ENCODE measurements at regions not wholly inside any gene's neighbourhood (a gene's known extent, or its start where the extent isn't known, plus 50 kb on each side); places are given as distances from the start of the nearest gene placed in this dataset.

DNA sequence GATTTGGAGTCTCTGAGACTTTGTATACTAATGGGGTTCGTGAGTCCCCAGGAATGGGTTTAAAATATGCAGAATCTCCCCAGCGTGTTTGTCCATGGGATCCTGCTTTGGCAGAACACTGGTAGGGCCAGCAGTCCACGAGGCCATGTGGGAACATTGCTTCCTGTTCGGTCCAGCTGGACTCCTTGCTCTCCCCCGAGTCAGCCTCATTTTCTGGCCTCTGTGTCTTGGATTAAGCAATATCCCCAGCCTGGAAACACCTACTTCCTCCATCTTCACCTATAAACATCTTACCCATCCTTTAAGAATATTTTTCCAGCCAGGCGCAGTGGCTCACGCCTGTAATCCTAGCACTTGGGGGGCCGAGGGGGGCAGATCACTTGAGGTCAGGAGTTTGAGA is 142.4 kb downstream of the NAV1 start:
- no peak overlapping the region for H2BK15ac ChIP-seq (ENCODE audit: low read length)
- H2BK12ac ChIP-seq (ENCODE audit: low read depth, low read length), result no peak overlapping the region
- FAIRE-seq, result no peak
- no peak overlapping the region for H4K5ac ChIP-seq (ENCODE audit: insufficient read length, low read depth, low read length)
- no peaks in the 10 kb centered on the region for H3K9me3 ChIP-seq (ENCODE audit: insufficient read depth in 2 of 2, low read depth in 1 of 2, low read length in 1 of 2)
- H3K4me1 ChIP-seq (replicated peaks in 1 of 4; ENCODE audit: control insufficient read depth in 3 of 4, insufficient read depth in 4 of 4, low read length in 3 of 4), result peaks cover 13 to 36% (median 32%) of the 10 kb centered on the region in 4 experiments
- WGBS, 2 experiments (ENCODE audit: extremely low coverage in 1 of 2, insufficient coverage in 1 of 2, insufficient read length in 1 of 2, insufficient replicate concordance in 2 of 2, low coverage in 1 of 2, low lambda C conversion rate in 2 of 2, missing lambda C conversion rate in 1 of 2), result 91% methylated on average over 8 of the region's 8 CpGs; no CpG with 5 or more reads in 1 of the 2 experiments
- no peak overlapping the region for H2AK5ac ChIP-seq (ENCODE audit: low read depth, low read length)
- H2BK5ac ChIP-seq (ENCODE audit: low read depth, low read length), result no peak overlapping the region
- no peak for TF ChIP-seq KDM4A (IDR thresholded peaks at IDR 0.05; ENCODE audit: low read depth, low read length, severe bottlenecking)
- no peak for TF ChIP-seq CHD2 (IDR thresholded peaks at IDR 0.05; ENCODE audit: low read length)
- TF ChIP-seq, protein P1, sequence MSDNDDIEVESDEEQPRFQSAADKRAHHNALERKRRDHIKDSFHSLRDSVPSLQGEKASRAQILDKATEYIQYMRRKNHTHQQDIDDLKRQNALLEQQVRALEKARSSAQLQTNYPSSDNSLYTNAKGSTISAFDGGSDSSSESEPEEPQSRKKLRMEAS (IDR thresholded peaks at IDR 0.05), result no peak
- H3K27ac ChIP-seq (ENCODE audit: low read depth, low read length), result no peak overlapping the region
- DNase-seq (ENCODE audit: low read depth in 1 of 2, low spot score in 2 of 2), result no peak
- ChIA-PET CTCF (ENCODE audit: partially characterized antibody) (interaction anchor here (0.8 kb wide), 1 partner anchor 22 kb away, joined by 3 read pairs; no protein-coding TSS in a partner anchor), POLR2A (ENCODE audit: partially characterized antibody) (interaction anchor here (0.7 to 0.8 kb wide), 2 partner anchors 27 to 31 kb away, joined by 3 read pairs; no protein-coding TSS in a partner anchor)
- no peaks in the 10 kb centered on the region for H3K36me3 ChIP-seq (ENCODE audit: control insufficient read depth in 2 of 4, insufficient read depth in 4 of 4, low read length in 3 of 4)
- H3K4me3 ChIP-seq (ENCODE audit: extremely low read depth in 1 of 4, insufficient read depth in 2 of 4, low read depth in 3 of 4, low read length in 4 of 4), result no peak overlapping the region
- no peak overlapping the region for H2BK20ac ChIP-seq (ENCODE audit: low read length)
- no peak overlapping the region for H3K23ac ChIP-seq (ENCODE audit: insufficient read length)
- no peak overlapping the region for H2AFZ ChIP-seq (ENCODE audit: low read length)
- no peak overlapping the region for H3K18ac ChIP-seq (ENCODE audit: extremely low read depth, low read length)
- H3K56ac ChIP-seq (replicated peaks; ENCODE audit: insufficient read length, low read depth, low read length), result no peak overlapping the region
- H3K9ac ChIP-seq (replicated peaks in 1 of 4; ENCODE audit: extremely low read depth in 1 of 4, low read depth in 3 of 4, low read length in 3 of 4), result no peak overlapping the region
- no peaks in the 10 kb centered on the region for H4K20me1 ChIP-seq (replicated peaks in 1 of 2; ENCODE audit: control insufficient read depth in 1 of 2, insufficient read depth in 2 of 2, low read length in 2 of 2)
- H4K8ac ChIP-seq (ENCODE audit: extremely low read depth, insufficient read depth, low read length), result no peak overlapping the region
- no peak overlapping the region for H3K4ac ChIP-seq (replicated peaks; ENCODE audit: insufficient read length, low read depth, low read length)
- H3K14ac ChIP-seq (ENCODE audit: insufficient read length), result no peak overlapping the region
- H2BK120ac ChIP-seq (replicated peaks; ENCODE audit: low read depth, low read length), result no peak overlapping the region
- no peaks in the 10 kb centered on the region; the same call in 1 of the 2 replicates for H3K23me2 ChIP-seq (ENCODE audit: low read depth, low read length)
- H3K79me1 ChIP-seq (ENCODE audit: low read depth, low read length), result no peaks in the 10 kb centered on the region
- peaks cover 0 to 16% of the 10 kb centered on the region in 2 experiments; a peak in 2 of 4 replicates for H3K79me2 ChIP-seq (ENCODE audit: control insufficient read depth in 1 of 2, insufficient read depth in 2 of 2, low read length in 2 of 2)
- no peak overlapping the region for H4K91ac ChIP-seq (replicated peaks; ENCODE audit: insufficient read length, low read length)
- no peak overlapping the region for H3K4me2 ChIP-seq (ENCODE audit: insufficient read depth in 1 of 2, low read depth in 2 of 2, low read length in 2 of 2)
- no peaks in the 10 kb centered on the region for H3K27me3 ChIP-seq (replicated peaks in 1 of 4; ENCODE audit: control insufficient read depth in 3 of 4, extremely low read depth in 1 of 4, insufficient read depth in 3 of 4, low read length in 3 of 4)

Measured in H1 (cell line).